Tibial artery (tissue), 4 donors: ENCODE measurements at regions not wholly inside any gene's neighbourhood (a gene's known extent, or its start where the extent isn't known, plus 50 kb on each side); places are given as distances from the start of the nearest gene placed in this dataset.

Experiments
- DNase-seq, 2 donors: peaks; one replicate each; pipeline ENCODE4 v3.0.0-alpha.2; 2019
- H3K27ac ChIP-seq, 2 donors: fragments of 200-600 bp; sonication (generic) in 1 of 2; 1 replicate in 1 of 2; 2 replicates in 1 of 2; pipeline ENCODE4 v1.5.1; 2018 to 2019; ENCODE audit warnings: mild to moderate bottlenecking in 1 of 2
- H3K27me3 ChIP-seq, 2 donors: fragments of 200-600 bp; sonication (generic) in 1 of 2; one replicate each; pipeline versions ENCODE4 v1.5.1 to v1.6.0; 2016 to 2019
- H3K36me3 ChIP-seq, 3 donors: fragments of 200-600 bp; sonication (generic) in 2 of 3; one replicate each; pipeline ENCODE4 v1.5.1; 2016 to 2019; ENCODE audit warnings: mild to moderate bottlenecking in 2 of 3
- H3K4me1 ChIP-seq, 4 donors: fragments of 200-600 bp; sonication (generic) in 2 of 4; 1 replicate in 3 of 4; 2 replicates in 1 of 4; pipeline ENCODE4 v1.5.1; 2016 to 2019
- H3K4me3 ChIP-seq, 2 donors: fragments of 200-600 bp; sonication (generic) in 1 of 2; 1 replicate in 1 of 2; 2 replicates in 1 of 2; pipeline ENCODE4 v1.5.1; 2018 to 2019; ENCODE audit warnings: mild to moderate bottlenecking in 2 of 2
- H3K9me3 ChIP-seq, 3 donors: fragments of 200-600 bp; sonication (generic) in 1 of 3; one replicate each; pipeline ENCODE4 v1.5.1; 2016 to 2019
- intact Hi-C: fragments of 100-400 bp; cut with DNase I; formaldehyde crosslinking; loops from one replicate; pipeline ENCODE4 v1.15.0; 2023; ENCODE audit warnings: low total_unique reads
- TF ChIP-seq, protein P1 (sequence below), 2 experiments: fragments of 200-600 bp in 1 of 2; fragments of 450-650 bp in 1 of 2; IDR thresholded peaks; one replicate each; pipeline ENCODE4 v1.5.1; 2017 to 2019; ENCODE audit warnings: antibody characterized with exemption in 2 of 2, mild to moderate bottlenecking in 1 of 2, moderate library complexity in 1 of 2

DNA sequence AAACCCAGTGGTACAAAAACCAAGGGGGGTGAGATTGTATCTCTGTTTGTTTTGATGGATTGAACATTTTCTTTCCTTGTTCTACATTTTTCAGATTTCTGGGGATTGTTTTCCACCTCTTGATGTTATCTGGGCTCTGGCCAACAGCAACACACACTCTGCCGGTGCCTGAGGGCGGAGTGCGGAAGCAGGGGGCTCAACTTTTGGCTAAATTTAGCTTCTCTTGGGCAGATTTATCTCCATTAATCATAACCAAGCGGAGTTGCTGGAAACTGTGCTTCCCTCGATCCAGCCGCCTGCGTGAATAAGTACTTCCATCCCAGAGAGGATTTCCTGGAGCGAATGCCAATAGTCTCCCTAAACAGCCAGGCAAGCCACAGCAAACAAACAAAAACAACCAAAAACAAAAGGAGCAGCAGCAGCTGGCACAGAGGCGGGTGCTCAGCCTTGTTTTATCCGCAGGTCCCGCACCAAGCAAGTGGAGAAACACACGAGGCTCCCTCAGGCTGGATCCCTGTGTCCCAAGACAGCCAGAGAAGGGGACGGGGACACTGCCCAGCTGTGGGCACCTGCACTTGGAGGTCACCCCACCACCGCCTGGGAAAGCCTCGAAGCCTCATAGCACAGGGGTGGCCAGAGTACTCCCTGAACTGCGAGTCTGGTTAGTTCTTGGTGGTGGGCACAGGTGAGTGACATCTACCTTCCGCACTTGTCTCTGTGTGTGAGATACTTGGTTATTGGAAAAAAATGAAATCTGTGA lies 143.4 kb downstream of the NDUFA10 start:
- peak; percentile 26 to 65 for DNase-seq
- intact Hi-C loops = loop anchor here (2.0 kb wide), 1 partner anchor 847 kb away; no protein-coding TSS in a partner anchor
- peak overlapping the region; percentile 56 to 58 for H3K27ac ChIP-seq

DNA sequence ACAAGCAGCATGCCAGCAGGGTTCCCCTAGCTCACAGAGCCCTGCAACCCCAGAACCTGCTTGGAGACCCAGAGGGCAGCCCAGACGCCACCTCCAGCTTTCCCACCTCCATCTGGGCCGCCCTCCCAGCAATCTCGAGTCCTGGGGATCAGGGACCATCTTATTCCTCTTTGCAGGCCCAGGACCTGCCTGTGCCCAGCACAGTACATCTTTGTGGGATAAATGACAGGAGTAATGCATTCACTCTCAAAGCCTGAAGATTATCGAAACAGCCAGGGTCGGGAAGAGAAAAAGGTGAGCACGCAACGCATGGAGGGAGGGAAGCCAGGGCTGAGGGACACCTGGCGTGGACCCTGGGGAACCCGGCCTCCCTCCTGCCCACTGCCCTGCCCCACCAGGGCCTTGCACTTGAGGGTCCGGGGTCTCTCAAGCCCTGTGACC lies 144.1 kb downstream of the NDUFA10 start:
- Histone ChIP-seq H3K4me1 (peaks cover 0 to 17% (median 13%) of the 10 kb centered on the region in 4 donors), H3K36me3 (no peaks in the 10 kb centered on the region), H3K9me3 (peaks cover 0 to 21% (median 6%) of the 10 kb centered on the region in 3 donors), H3K4me3 (no peak overlapping the region), H3K27ac (peak overlapping the region; percentile 56 to 58), H3K27me3 (no peaks in the 10 kb centered on the region)
- TF ChIP-seq, protein P1, sequence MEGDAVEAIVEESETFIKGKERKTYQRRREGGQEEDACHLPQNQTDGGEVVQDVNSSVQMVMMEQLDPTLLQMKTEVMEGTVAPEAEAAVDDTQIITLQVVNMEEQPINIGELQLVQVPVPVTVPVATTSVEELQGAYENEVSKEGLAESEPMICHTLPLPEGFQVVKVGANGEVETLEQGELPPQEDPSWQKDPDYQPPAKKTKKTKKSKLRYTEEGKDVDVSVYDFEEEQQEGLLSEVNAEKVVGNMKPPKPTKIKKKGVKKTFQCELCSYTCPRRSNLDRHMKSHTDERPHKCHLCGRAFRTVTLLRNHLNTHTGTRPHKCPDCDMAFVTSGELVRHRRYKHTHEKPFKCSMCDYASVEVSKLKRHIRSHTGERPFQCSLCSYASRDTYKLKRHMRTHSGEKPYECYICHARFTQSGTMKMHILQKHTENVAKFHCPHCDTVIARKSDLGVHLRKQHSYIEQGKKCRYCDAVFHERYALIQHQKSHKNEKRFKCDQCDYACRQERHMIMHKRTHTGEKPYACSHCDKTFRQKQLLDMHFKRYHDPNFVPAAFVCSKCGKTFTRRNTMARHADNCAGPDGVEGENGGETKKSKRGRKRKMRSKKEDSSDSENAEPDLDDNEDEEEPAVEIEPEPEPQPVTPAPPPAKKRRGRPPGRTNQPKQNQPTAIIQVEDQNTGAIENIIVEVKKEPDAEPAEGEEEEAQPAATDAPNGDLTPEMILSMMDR (IDR thresholded peaks at IDR 0.05) = no peak
- peak in 1 of 2 donors; percentile 37 for DNase-seq
- intact Hi-C loops = no loop called here

More for the DNA sequence above, 143.4 kb downstream of the NDUFA10 start:
- Histone ChIP-seq H3K27me3 (no peaks in the 10 kb centered on the region), H3K4me1 (peaks cover 0 to 17% (median 13%) of the 10 kb centered on the region in 4 donors), H3K36me3 (no peaks in the 10 kb centered on the region), H3K4me3 (no peak overlapping the region), H3K9me3 (peaks cover 0 to 21% (median 6%) of the 10 kb centered on the region in 3 donors)
- TF ChIP-seq, protein P1 (IDR thresholded peaks at IDR 0.05) = no peak

DNA sequence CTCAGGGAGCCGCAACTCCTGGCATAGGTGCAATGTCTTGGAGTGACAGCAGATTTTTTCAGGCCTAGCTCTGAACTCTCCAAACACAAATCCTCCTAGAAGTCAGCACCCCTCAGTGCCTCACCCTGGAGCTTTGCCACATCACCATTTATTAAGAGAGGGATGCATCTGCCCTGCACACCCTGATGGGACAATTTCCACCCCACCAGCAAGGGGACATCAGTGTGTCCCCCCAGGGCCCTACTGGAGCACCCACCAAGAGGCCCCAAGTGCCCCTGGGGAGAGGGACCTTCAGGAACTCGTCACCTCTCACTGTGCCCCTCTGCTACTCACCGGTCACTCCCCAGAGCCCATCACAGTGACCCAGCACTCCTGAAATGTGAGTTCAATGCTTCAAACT lies 144.7 kb downstream of the NDUFA10 start:
- intact Hi-C loops = no loop called here
- peak in 1 of 2 donors; percentile 54 for DNase-seq
- Histone ChIP-seq H3K27ac (no peak overlapping the region), H3K9me3 (peaks cover 0 to 15% (median 6%) of the 10 kb centered on the region in 3 donors), H3K27me3 (no peaks in the 10 kb centered on the region), H3K36me3 (no peaks in the 10 kb centered on the region), H3K4me1 (peaks cover 0 to 17% (median 13%) of the 10 kb centered on the region in 4 donors), H3K4me3 (no peak overlapping the region)
- TF ChIP-seq, protein P1 (IDR thresholded peaks at IDR 0.05) = no peak

DNA sequence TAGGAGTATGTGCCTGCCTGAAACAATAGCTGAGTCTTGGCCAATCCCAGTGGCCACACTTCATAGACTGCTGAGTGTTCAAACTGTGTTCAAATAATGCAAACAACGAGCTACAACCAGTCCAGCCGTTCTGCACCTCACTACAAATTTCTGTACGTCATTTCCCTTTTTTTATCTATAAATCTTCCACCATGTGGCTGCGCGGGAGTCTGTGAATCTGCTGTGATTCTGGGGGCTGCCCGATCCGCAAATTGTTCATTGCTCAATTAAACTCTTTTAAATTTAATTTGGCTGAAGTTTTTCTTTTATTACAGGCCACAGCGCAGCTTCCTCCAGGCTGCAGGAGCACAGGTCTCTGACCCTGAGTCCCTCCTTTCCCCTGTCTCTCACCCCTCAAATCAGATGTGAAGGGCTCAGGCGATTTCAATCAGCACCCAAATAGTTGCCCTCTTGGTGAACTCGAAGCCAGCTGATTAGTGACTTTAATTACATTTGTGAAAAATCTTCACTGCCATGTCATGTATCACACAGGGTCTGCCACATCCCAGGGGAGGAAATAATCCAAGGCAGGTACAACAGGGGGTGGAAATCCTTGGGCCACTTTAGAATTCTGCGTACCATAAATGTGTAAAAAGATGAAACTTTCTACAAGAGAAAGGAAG lies 145.6 kb downstream of the NDUFA10 start:
- no peaks in the 10 kb centered on the region for H3K36me3 ChIP-seq
- H3K27ac ChIP-seq = no peak overlapping the region
- TF ChIP-seq, protein P1 (IDR thresholded peaks at IDR 0.05) = no peak
- intact Hi-C loops = no loop called here
- no peak overlapping the region for H3K4me3 ChIP-seq
- H3K27me3 ChIP-seq = no peaks in the 10 kb centered on the region
- peak in 1 of 2 donors; percentile 12 for DNase-seq
- peaks cover 0 to 6% (median 0%) of the 10 kb centered on the region in 3 donors for H3K9me3 ChIP-seq
- H3K4me1 ChIP-seq = peaks cover 0 to 17% (median 13%) of the 10 kb centered on the region in 4 donors

DNA sequence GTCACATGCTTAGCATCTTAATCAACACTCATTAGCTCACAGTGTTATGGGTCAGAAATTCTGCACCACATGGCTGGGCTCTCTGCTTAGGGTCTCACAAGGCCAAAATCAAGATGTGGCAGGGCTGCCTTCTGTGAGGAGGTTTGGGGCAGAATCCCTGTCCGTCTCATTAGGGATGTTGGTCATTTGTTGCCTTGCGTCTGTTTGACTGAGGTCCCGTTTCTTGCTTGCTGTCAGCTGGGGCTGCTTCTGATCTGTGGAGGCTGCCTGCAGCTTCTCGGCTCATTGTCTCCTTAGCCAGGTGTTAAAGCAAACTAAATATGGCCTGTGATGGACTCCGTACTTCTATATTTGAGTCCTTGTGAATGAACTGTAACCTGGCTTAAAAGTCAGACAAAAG lies 146.5 kb downstream of the NDUFA10 start:
- TF ChIP-seq, protein P1 (IDR thresholded peaks at IDR 0.05) = no peak
- no peaks in the 10 kb centered on the region for H3K27me3 ChIP-seq
- DNase-seq = peak in 1 of 2 donors; percentile 9
- H3K4me3 ChIP-seq = no peak overlapping the region
- H3K4me1 ChIP-seq = peaks cover 0 to 17% (median 13%) of the 10 kb centered on the region in 4 donors
- no peak overlapping the region for H3K27ac ChIP-seq
- H3K36me3 ChIP-seq = no peaks in the 10 kb centered on the region
- intact Hi-C loops = no loop called here
- H3K9me3 ChIP-seq = no peaks in the 10 kb centered on the region
